GM12872 (cell line): ENCODE measurements at regions not wholly inside any gene's neighbourhood (a gene's known extent, or its start where the extent isn't known, plus 50 kb on each side); places are given as distances from the start of the nearest gene placed in this dataset.

Source experiments
- TF ChIP-seq, protein P1 (sequence below): IDR thresholded peaks from 3 replicates; pipeline ENCODE4 v1.5.1; 2011; ENCODE audit warnings: low read depth, mild to moderate bottlenecking, low read length, moderate library complexity; ENCODE audit not compliant: insufficient read depth

- TF ChIP-seq, protein P1, sequence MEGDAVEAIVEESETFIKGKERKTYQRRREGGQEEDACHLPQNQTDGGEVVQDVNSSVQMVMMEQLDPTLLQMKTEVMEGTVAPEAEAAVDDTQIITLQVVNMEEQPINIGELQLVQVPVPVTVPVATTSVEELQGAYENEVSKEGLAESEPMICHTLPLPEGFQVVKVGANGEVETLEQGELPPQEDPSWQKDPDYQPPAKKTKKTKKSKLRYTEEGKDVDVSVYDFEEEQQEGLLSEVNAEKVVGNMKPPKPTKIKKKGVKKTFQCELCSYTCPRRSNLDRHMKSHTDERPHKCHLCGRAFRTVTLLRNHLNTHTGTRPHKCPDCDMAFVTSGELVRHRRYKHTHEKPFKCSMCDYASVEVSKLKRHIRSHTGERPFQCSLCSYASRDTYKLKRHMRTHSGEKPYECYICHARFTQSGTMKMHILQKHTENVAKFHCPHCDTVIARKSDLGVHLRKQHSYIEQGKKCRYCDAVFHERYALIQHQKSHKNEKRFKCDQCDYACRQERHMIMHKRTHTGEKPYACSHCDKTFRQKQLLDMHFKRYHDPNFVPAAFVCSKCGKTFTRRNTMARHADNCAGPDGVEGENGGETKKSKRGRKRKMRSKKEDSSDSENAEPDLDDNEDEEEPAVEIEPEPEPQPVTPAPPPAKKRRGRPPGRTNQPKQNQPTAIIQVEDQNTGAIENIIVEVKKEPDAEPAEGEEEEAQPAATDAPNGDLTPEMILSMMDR = no peak
Measured at GRCh38 chr2:35199298-35199697, 1156.3 kb upstream of the CRIM1 start.

DNA sequence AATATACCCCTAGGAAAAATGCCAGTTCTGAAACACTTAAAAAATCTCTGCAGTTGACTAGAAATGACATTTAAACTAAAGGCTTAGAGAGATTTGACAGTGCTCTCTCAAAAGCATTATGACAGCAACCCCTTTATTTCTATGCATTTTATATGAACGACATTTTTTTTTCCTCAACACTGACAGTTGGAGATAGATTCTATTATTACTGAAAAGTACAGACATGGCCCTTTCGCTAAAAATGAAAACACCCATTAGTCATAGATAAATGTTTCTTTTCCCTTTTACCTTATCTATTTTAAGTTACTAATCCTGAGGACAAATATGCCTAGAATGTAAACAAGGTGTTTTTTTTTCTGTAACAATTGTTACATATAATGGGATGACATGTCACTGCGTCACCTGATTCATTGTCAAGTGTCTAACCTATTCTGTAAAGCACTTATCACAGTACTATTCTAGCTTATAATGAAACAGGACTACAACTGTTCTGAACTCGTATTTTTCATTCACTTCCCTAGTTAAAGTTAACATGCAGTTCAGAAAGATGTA is 1169.6 kb upstream of the CRIM1 start:
- TF ChIP-seq, protein P1 = no peak

DNA sequence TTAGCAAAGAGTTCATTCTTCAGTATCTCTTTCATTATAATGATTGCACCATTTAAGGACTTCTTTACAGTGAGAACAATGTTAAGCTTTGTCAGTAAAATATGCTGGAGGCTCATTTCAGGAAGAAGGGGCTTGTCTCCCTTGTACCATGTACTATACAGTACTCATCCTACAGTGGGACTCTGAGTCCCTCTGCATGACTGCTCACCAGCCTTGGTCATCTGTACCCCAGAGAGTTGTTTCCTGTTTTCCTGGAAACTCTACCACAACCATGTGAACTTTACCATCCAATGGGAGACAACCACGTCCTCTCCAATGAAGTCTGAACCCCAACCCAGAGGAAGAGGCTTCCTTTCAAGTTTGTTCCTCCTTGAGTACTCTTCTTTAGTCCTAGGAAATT is 1171.1 kb upstream of the CRIM1 start:
- TF ChIP-seq, protein P1 = no peak

DNA sequence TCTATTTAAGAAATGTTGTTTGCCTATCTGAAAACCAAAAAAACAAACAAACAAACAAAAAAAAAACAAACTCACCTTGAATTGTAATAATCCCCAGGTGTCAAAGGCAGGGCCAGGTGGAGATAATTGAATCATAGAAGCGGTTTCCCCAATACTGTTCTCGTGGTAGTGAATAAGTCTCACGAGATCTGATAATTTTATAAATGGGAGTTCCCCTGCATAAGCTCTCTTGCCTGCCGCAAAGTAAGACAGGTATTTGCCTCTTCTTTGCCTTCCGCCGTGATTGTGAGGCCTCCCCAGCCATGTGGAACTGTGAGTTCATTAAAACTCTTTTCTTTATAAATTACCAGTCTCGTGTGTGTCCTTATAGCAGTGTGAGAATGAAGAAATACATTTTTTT is 1180.7 kb upstream of the CRIM1 start:
- TF ChIP-seq, protein P1 = no peak

- TF ChIP-seq, protein P1 = no peak
Measured at GRCh38 chr2:35172687-35173086, 1182.9 kb upstream of the CRIM1 start.

GRCh38 chr2:35168351-35168750 is 1187.2 kb upstream of the CRIM1 start:
- TF ChIP-seq, protein P1 = no peak

DNA sequence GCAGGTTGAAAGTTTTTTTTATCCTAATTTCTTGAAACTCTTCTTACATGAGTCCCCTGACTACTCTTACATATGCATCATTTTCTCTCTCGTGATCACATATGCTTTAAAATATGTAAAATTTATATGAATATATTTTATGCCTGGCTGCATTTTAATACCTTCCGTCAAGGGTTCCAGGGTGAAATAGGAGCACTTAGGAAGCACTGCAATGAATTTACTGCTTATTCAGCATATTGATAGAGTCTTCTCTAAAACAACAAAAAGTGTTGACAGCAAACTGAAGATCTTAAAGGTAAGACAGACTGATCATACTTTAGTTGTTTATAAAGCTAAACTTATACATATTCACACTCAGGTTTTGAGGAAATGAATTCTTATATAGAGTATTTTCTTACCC is 1191.6 kb upstream of the CRIM1 start:
- TF ChIP-seq, protein P1 = no peak

DNA sequence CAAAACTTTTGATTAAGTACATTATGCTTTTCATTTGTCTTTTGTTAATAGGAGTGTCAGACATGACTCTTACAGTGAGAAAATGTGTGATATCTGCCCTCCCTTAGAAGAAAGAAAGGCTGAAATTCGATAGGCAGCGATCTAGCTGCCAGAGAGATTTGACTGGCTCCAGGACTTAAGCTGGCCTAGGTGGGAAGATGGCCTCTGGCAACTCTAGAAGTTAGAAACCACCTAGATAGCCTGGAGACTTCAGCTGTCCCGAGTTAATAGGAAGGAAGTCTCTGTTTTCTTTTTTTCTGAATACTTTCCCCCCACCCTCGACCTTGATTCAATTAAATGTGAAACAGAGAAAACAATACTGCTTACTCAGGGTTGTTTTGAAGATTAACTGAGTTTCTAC is 1194.7 kb upstream of the CRIM1 start:
- TF ChIP-seq, protein P1 = no peak
